Astrocyte (in vitro differentiated cells and primary cell): ENCODE measurements at regions not wholly inside any gene's neighbourhood (a gene's known extent, or its start where the extent isn't known, plus 50 kb on each side); places are given as distances from the start of the nearest gene placed in this dataset.

Experiments used
- DNase-seq: peaks from one replicate; pipeline ENCODE4 v3.0.0-alpha.2; 2010; ENCODE audit warnings: low read depth
- FAIRE-seq: peaks from 2 replicates; lab custom pipeline; 2011; peaks lifted over from hg19 to GRCh38; lab: Jason Lieb, UNC
- H2AFZ ChIP-seq: 2 replicates; pipeline ENCODE4 v1.6.0; 2012; ENCODE audit warnings: low read depth, low read length, inconsistent platforms
- H3K27ac ChIP-seq: 2 replicates; pipeline ENCODE4 v1.5.1; 2011; ENCODE audit warnings: low read depth, low read length, inconsistent platforms
- H3K27me3 ChIP-seq: 2 replicates; pipeline ENCODE4 v1.6.0; 2011; ENCODE audit warnings: low read length, inconsistent platforms; ENCODE audit not compliant: insufficient read depth
- H3K36me3 ChIP-seq: 2 replicates; pipeline ENCODE4 v1.5.1; 2011; ENCODE audit warnings: low read length, inconsistent platforms; ENCODE audit not compliant: insufficient read depth
- H3K4me1 ChIP-seq: 2 replicates; pipeline ENCODE4 v1.5.1; 2011; ENCODE audit warnings: low read length, inconsistent platforms; ENCODE audit not compliant: insufficient read depth
- H3K4me2 ChIP-seq: 2 replicates; pipeline ENCODE4 v1.6.0; 2012; ENCODE audit warnings: low read length, inconsistent platforms
- H3K4me3 ChIP-seq: 2 replicates; pipeline ENCODE4 v1.5.1; 2011; ENCODE audit warnings: low read depth, mild to moderate bottlenecking, low read length, inconsistent platforms; ENCODE audit not compliant: insufficient read depth
- H3K79me2 ChIP-seq: 2 replicates; pipeline ENCODE4 v1.6.0; 2012; ENCODE audit warnings: mild to moderate bottlenecking, low read length, inconsistent platforms; ENCODE audit not compliant: insufficient read depth
- H3K9ac ChIP-seq: 2 replicates; pipeline ENCODE4 v1.6.0; 2012; ENCODE audit warnings: mild to moderate bottlenecking, low read length, inconsistent platforms
- H3K9me3 ChIP-seq: 2 replicates; pipeline ENCODE4 v1.5.1; 2012; ENCODE audit warnings: low read depth, mild to moderate bottlenecking, low read length, inconsistent platforms; ENCODE audit not compliant: insufficient read depth
- H4K20me1 ChIP-seq: 2 replicates; pipeline ENCODE4 v1.6.0; 2012; ENCODE audit warnings: low read length, inconsistent platforms; ENCODE audit not compliant: insufficient read depth
- H3K27ac Mint-ChIP-seq: one replicate; pipeline ENCODE4 v1.8.0; 2021; ENCODE audit warnings: mild to moderate bottlenecking, mixed read lengths; ENCODE audit not compliant: unreplicated experiment
- H3K27me3 Mint-ChIP-seq: one replicate; pipeline ENCODE4 v1.8.0; 2021; ENCODE audit warnings: low read depth, mixed read lengths; ENCODE audit not compliant: unreplicated experiment
- H3K36me3 Mint-ChIP-seq: one replicate; pipeline ENCODE4 v1.8.0; 2021; ENCODE audit warnings: low read depth, mixed read lengths; ENCODE audit not compliant: unreplicated experiment
- H3K4me1 Mint-ChIP-seq: one replicate; pipeline ENCODE4 v1.8.0; 2021; ENCODE audit warnings: low read depth, mixed read lengths; ENCODE audit not compliant: unreplicated experiment
- H3K4me3 Mint-ChIP-seq: one replicate; pipeline ENCODE4 v1.8.0; 2021; ENCODE audit warnings: mild to moderate bottlenecking, moderate library complexity, mixed read lengths; ENCODE audit not compliant: unreplicated experiment
- H3K9me3 Mint-ChIP-seq: one replicate; pipeline ENCODE4 v1.8.0; 2021; ENCODE audit warnings: mild to moderate bottlenecking, mixed read lengths; ENCODE audit not compliant: unreplicated experiment
- CTCF ChIP-seq: IDR thresholded peaks from 2 replicates; pipeline ENCODE4 v1.5.1; 2011; ENCODE audit warnings: low read depth, mild to moderate bottlenecking, inconsistent platforms, low read length, moderate library complexity; ENCODE audit not compliant: insufficient read depth
- EZH2 ChIP-seq: IDR thresholded peaks from 2 replicates; pipeline ENCODE4 v1.6.1; 2012; ENCODE audit warnings: mild to moderate bottlenecking, low read length, inconsistent platforms; ENCODE audit not compliant: insufficient read depth

- no peaks in the 10 kb centered on the region for H4K20me1 ChIP-seq
- H3K36me3 Mint-ChIP-seq, result no peaks in the 10 kb centered on the region
- H3K27me3 ChIP-seq, result no peaks in the 10 kb centered on the region
- no peaks in the 10 kb centered on the region for H3K9me3 ChIP-seq
- H3K27ac Mint-ChIP-seq, result no peak overlapping the region
- FAIRE-seq, result peak; percentile 69
- no peak overlapping the region for H3K4me3 ChIP-seq
- no peaks in the 10 kb centered on the region for H3K4me1 ChIP-seq
- no peaks in the 10 kb centered on the region for H3K79me2 ChIP-seq
- no peaks in the 10 kb centered on the region for H3K27me3 Mint-ChIP-seq
- H3K9ac ChIP-seq, result no peak overlapping the region
- H3K36me3 ChIP-seq, result no peaks in the 10 kb centered on the region
- TF ChIP-seq CTCF, result no peak
- no peak for TF ChIP-seq EZH2
- peaks cover 4% of the 10 kb centered on the region for H3K9me3 Mint-ChIP-seq
- no peak overlapping the region for H3K4me2 ChIP-seq
- H3K4me3 Mint-ChIP-seq, result no peak overlapping the region
- no peak overlapping the region for H2AFZ ChIP-seq
- no peaks in the 10 kb centered on the region for H3K4me1 Mint-ChIP-seq
- no peak overlapping the region for H3K27ac ChIP-seq
- DNase-seq, result no peak
Measured at GRCh38 chrX:10365532-10366265, 208.9 kb downstream of the CLCN4 start.

- H3K27ac ChIP-seq, result no peak overlapping the region
Measured at GRCh38 chrX:10367406-10367805, 210.6 kb downstream of the CLCN4 start.

More at GRCh38 chrX:10367406-10367805, 210.6 kb downstream of the CLCN4 start:
- H3K27me3 Mint-ChIP-seq, result no peaks in the 10 kb centered on the region
- H3K27ac Mint-ChIP-seq, result no peak overlapping the region
- Histone ChIP-seq H3K4me1 (no peaks in the 10 kb centered on the region), H3K4me3 (no peak overlapping the region), H3K79me2 (no peaks in the 10 kb centered on the region), H3K9me3 (no peaks in the 10 kb centered on the region), H3K36me3 (no peaks in the 10 kb centered on the region), H2AFZ (no peak overlapping the region), H3K4me2 (no peak overlapping the region), H3K9ac (no peak overlapping the region), H3K27me3 (no peaks in the 10 kb centered on the region), H4K20me1 (no peaks in the 10 kb centered on the region)
- no peak for TF ChIP-seq EZH2
- TF ChIP-seq CTCF, result no peak
- peaks cover 4% of the 10 kb centered on the region for H3K9me3 Mint-ChIP-seq
- H3K4me1 Mint-ChIP-seq, result no peaks in the 10 kb centered on the region
- H3K4me3 Mint-ChIP-seq, result no peak overlapping the region
- DNase-seq, result no peak
- FAIRE-seq, result no peak
- no peaks in the 10 kb centered on the region for H3K36me3 Mint-ChIP-seq
